H1 (cell line): ENCODE measurements at regions not wholly inside any gene's neighbourhood (a gene's known extent, or its start where the extent isn't known, plus 50 kb on each side); places are given as distances from the start of the nearest gene placed in this dataset.

Experiments
- CTCF ChIA-PET: fragments of 300-600 bp; sonication (Branson Sonifier 250); formaldehyde crosslinking; loops from one replicate; lab custom pipeline; 2021; ENCODE audit not compliant: partially characterized antibody; lab: Charles Lee
- POLR2A ChIA-PET: fragments of 300-600 bp; sonication (Branson Sonifier 250); formaldehyde crosslinking; loops from one replicate; lab custom pipeline; 2021; ENCODE audit warnings: inconsistent platforms; ENCODE audit not compliant: partially characterized antibody; lab: Charles Lee
- DNase-seq, 2 experiments: peaks; one replicate each; pipeline versions ENCODE4 v3.0.0 to v3.0.0-alpha.2; 2010 to 2022; ENCODE audit warnings: low spot score in 2 of 2, low read depth in 1 of 2, mixed read lengths in 1 of 2
- FAIRE-seq: peaks from 2 replicates; lab custom pipeline; 2011; peaks lifted over from hg19 to GRCh38; lab: Jason Lieb, UNC
- H2AFZ ChIP-seq: 2 replicates; pipeline ENCODE4 v1.8.1; 2012; ENCODE audit warnings: low read length, inconsistent platforms
- H2AK5ac ChIP-seq: 2 replicates; pipeline ENCODE4 v1.6.1; 2013; ENCODE audit warnings: low read depth, low read length
- H2BK120ac ChIP-seq: replicated peaks from 2 replicates; pipeline ENCODE3; 2013; ENCODE audit warnings: low read depth, low read length, inconsistent platforms
- H2BK12ac ChIP-seq: 2 replicates; pipeline ENCODE4 v1.6.1; 2013; ENCODE audit warnings: low read depth, low read length
- H2BK15ac ChIP-seq: 2 replicates; pipeline ENCODE4 v1.6.1; 2013; ENCODE audit warnings: low read length
- H2BK20ac ChIP-seq: 2 replicates; pipeline ENCODE4 v1.6.1; 2013; ENCODE audit warnings: low read length
- H2BK5ac ChIP-seq: 2 replicates; pipeline ENCODE4 v1.6.1; 2013; ENCODE audit warnings: low read depth, low read length
- H3K14ac ChIP-seq: 2 replicates; pipeline ENCODE4 v1.6.1; 2013; ENCODE audit warnings: inconsistent platforms; ENCODE audit not compliant: insufficient read length
- H3K18ac ChIP-seq: 2 replicates; pipeline ENCODE4 v1.6.1; 2013; ENCODE audit warnings: low read length; ENCODE audit errors: extremely low read depth
- H3K23ac ChIP-seq: 2 replicates; pipeline ENCODE4 v1.6.1; 2013; ENCODE audit warnings: inconsistent platforms; ENCODE audit not compliant: insufficient read length
- H3K23me2 ChIP-seq: 2 replicates; pipeline ENCODE4 v1.6.1; 2013; ENCODE audit warnings: low read depth, low read length
- H3K27ac ChIP-seq: 2 replicates; pipeline ENCODE4 v1.6.1; 2011; ENCODE audit warnings: low read depth, low read length, inconsistent platforms
- H3K27me3 ChIP-seq, 4 experiments: replicated peaks in 1 of 4; 1 replicate in 1 of 4; 2 replicates in 3 of 4; pipeline versions ENCODE4 v1.6.1 to v1.8.1; 2011 to 2013; ENCODE audit warnings: low read length in 3 of 4, mild to moderate bottlenecking in 3 of 4, inconsistent platforms in 2 of 4, mixed read lengths in 2 of 4, moderate library complexity in 1 of 4; ENCODE audit not compliant: control insufficient read depth in 3 of 4, insufficient read depth in 3 of 4; ENCODE audit errors: extremely low read depth in 1 of 4
- H3K36me3 ChIP-seq, 4 experiments: 2 replicates each; pipeline versions ENCODE4 v1.6.1 to v1.8.1; 2011 to 2013; ENCODE audit warnings: mild to moderate bottlenecking in 4 of 4, low read length in 3 of 4, moderate library complexity in 2 of 4, control low read depth in 1 of 4, inconsistent platforms in 1 of 4; ENCODE audit not compliant: insufficient read depth in 4 of 4, control insufficient read depth in 2 of 4
- H3K4ac ChIP-seq: replicated peaks from 2 replicates; pipeline ENCODE3; 2013; ENCODE audit warnings: low read length, low read depth, mixed read lengths, inconsistent platforms; ENCODE audit not compliant: insufficient read length
- H3K4me1 ChIP-seq, 4 experiments: replicated peaks in 1 of 4; 1 replicate in 1 of 4; 2 replicates in 3 of 4; pipeline versions ENCODE4 v1.6.1 to v1.8.1; 2011 to 2013; ENCODE audit warnings: low read length in 3 of 4, inconsistent platforms in 2 of 4, mixed read lengths in 1 of 4; ENCODE audit not compliant: insufficient read depth in 4 of 4, control insufficient read depth in 3 of 4
- H3K4me2 ChIP-seq, 2 experiments: 2 replicates each; pipeline versions ENCODE4 v1.6.1 to v1.8.1; 2011 to 2013; ENCODE audit warnings: low read depth in 2 of 2, low read length in 2 of 2, control low read depth in 1 of 2, inconsistent platforms in 1 of 2, mild to moderate bottlenecking in 1 of 2; ENCODE audit not compliant: insufficient read depth in 1 of 2
- H3K4me3 ChIP-seq, 4 experiments: fragments of 200-600, 300-600 bp in 1 of 4; sonication (generic), shearing (Covaris generic), sonication (Bioruptor Twin) in 1 of 4; 2 replicates each; pipeline versions ENCODE4 v1.5.1 to v1.8.1; 2011 to 2016; ENCODE audit warnings: low read length in 4 of 4, low read depth in 3 of 4, control low read depth in 2 of 4, inconsistent platforms in 2 of 4, mild to moderate bottlenecking in 2 of 4, mixed read lengths in 1 of 4, moderate library complexity in 1 of 4; ENCODE audit not compliant: insufficient read depth in 2 of 4; ENCODE audit errors: extremely low read depth in 1 of 4
- H3K56ac ChIP-seq: replicated peaks from 2 replicates; pipeline ENCODE3; 2013; ENCODE audit warnings: low read depth, mild to moderate bottlenecking, mixed read lengths, low read length, inconsistent platforms; ENCODE audit not compliant: insufficient read length
- H3K79me1 ChIP-seq: 2 replicates; pipeline ENCODE4 v1.6.1; 2013; ENCODE audit warnings: low read depth, low read length, control low read depth
- H3K79me2 ChIP-seq, 2 experiments: 2 replicates each; pipeline versions ENCODE4 v1.6.1 to v1.8.1; 2012 to 2013; ENCODE audit warnings: low read length in 2 of 2, mild to moderate bottlenecking in 2 of 2, inconsistent platforms in 1 of 2; ENCODE audit not compliant: insufficient read depth in 2 of 2, control insufficient read depth in 1 of 2
- H3K9ac ChIP-seq, 4 experiments: replicated peaks in 1 of 4; 1 replicate in 1 of 4; 2 replicates in 3 of 4; pipeline versions ENCODE4 v1.6.1 to v1.8.1; 2011 to 2013; ENCODE audit warnings: low read depth in 3 of 4, low read length in 3 of 4, control low read depth in 2 of 4, mild to moderate bottlenecking in 2 of 4, moderate library complexity in 2 of 4, inconsistent platforms in 1 of 4; ENCODE audit errors: extremely low read depth in 1 of 4
- H3K9me3 ChIP-seq, 2 experiments: 2 replicates each; pipeline versions ENCODE4 v1.6.1 to v1.8.1; 2012 to 2013; ENCODE audit warnings: mild to moderate bottlenecking in 2 of 2, moderate library complexity in 2 of 2, control low read depth in 1 of 2, inconsistent platforms in 1 of 2, low read depth in 1 of 2, low read length in 1 of 2, mixed read lengths in 1 of 2; ENCODE audit not compliant: insufficient read depth in 2 of 2
- H4K20me1 ChIP-seq, 2 experiments: replicated peaks in 1 of 2; 2 replicates each; pipeline versions ENCODE3 to v1.8.1; 2011 to 2013; ENCODE audit warnings: inconsistent platforms in 2 of 2, low read length in 2 of 2, mild to moderate bottlenecking in 1 of 2; ENCODE audit not compliant: insufficient read depth in 2 of 2, control insufficient read depth in 1 of 2
- H4K5ac ChIP-seq: 2 replicates; pipeline ENCODE4 v1.6.1; 2013; ENCODE audit warnings: low read length, low read depth, mixed read lengths, inconsistent platforms; ENCODE audit not compliant: insufficient read length
- H4K8ac ChIP-seq: 2 replicates; pipeline ENCODE4 v1.8.0; 2013; ENCODE audit warnings: mild to moderate bottlenecking, moderate library complexity, low read length, inconsistent platforms; ENCODE audit not compliant: insufficient read depth; ENCODE audit errors: extremely low read depth
- H4K91ac ChIP-seq: replicated peaks from 2 replicates; pipeline ENCODE3; 2013; ENCODE audit warnings: low read length, mixed read lengths, inconsistent platforms; ENCODE audit not compliant: insufficient read length
- ASH2L ChIP-seq: fragments of 200-600, 300-600 bp; sonication (generic); IDR thresholded peaks from one replicate; pipeline ENCODE4 v1.7.1; 2017; ENCODE audit warnings: low read length
- ATF2 ChIP-seq: IDR thresholded peaks from 2 replicates; pipeline ENCODE4 v1.6.1; 2012; ENCODE audit warnings: low read length, inconsistent platforms
- EP300 ChIP-seq, 2 experiments: IDR thresholded peaks; 1 replicate in 1 of 2; 2 replicates in 1 of 2; pipeline ENCODE4 v1.6.1; 2011 to 2012; ENCODE audit warnings: low read depth in 2 of 2, low read length in 2 of 2, mild to moderate bottlenecking in 2 of 2, borderline replicate concordance in 1 of 2, inconsistent platforms in 1 of 2, moderate library complexity in 1 of 2
- SRF ChIP-seq: IDR thresholded peaks from 2 replicates; pipeline ENCODE4 v1.6.1; 2011; ENCODE audit warnings: mild to moderate bottlenecking, low read depth, low read length, moderate library complexity
- TAF7 ChIP-seq: optimal IDR thresholded peaks from 2 replicates; pipeline ENCODE3; 2011; ENCODE audit warnings: low read depth, mild to moderate bottlenecking, inconsistent platforms, low read length, moderate library complexity, borderline replicate concordance
- WGBS, 2 experiments: shearing (Covaris generic) in 1 of 2; methylation state at CpG; one replicate each; pipeline versions ENCODE4 v1.1.6 to v1.1.7; 2013 to 2015; ENCODE audit warnings: low lambda C conversion rate in 2 of 2, mixed read lengths in 2 of 2, inconsistent platforms in 1 of 2, low coverage in 1 of 2, missing lambda C conversion rate in 1 of 2; ENCODE audit not compliant: insufficient replicate concordance in 2 of 2, insufficient coverage in 1 of 2, insufficient read length in 1 of 2; ENCODE audit errors: extremely low coverage in 1 of 2, missing lambda C conversion rate in 1 of 2; 5-methylcytosine and 5-hydroxymethylcytosine counted together

- Histone ChIP-seq H4K91ac (no peak overlapping the region), H2BK120ac (no peak overlapping the region), H3K4ac (no peak overlapping the region), H3K4me3 (no peak overlapping the region), H3K23me2 (no peaks in the 10 kb centered on the region), H2BK12ac (no peak overlapping the region), H3K79me1 (no peaks in the 10 kb centered on the region), H2AK5ac (no peak overlapping the region), H3K23ac (no peak overlapping the region), H3K18ac (no peak overlapping the region), H2AFZ (no peak overlapping the region), H3K4me1 (no peaks in the 10 kb centered on the region), H2BK20ac (no peak overlapping the region), H2BK5ac (no peak overlapping the region), H3K4me2 (no peak overlapping the region), H3K27me3 (no peaks in the 10 kb centered on the region; a peak in 1 of 7 replicates), H3K9me3 (no peaks in the 10 kb centered on the region), H2BK15ac (no peak overlapping the region), H3K36me3 (no peaks in the 10 kb centered on the region), H4K5ac (no peak overlapping the region)
- no peak for FAIRE-seq
- WGBS, 2 experiments, result 83% methylated on average over 4 of the region's 4 CpGs; no CpG with 5 or more reads in 1 of the 2 experiments
- CTCF ChIA-PET, result interaction anchor here (0.6 to 2.2 kb wide), 6 partner anchors 9 to 919 kb away, joined by 3 to 13 read pairs (median 3); no protein-coding TSS in a partner anchor
- TF ChIP-seq TAF7 (no peak), EP300 (IDR thresholded peaks at IDR 0.05; ENCODE audit: borderline replicate concordance in 1 of 2, low read depth in 2 of 2, low read length in 2 of 2) (no peak), ASH2L (no peak), ATF2 (no peak), SRF (no peak)
- TF ChIP-seq, all 59 proteins: peak for 0
- Histone ChIP-seq H4K8ac (no peak overlapping the region), H4K20me1 (no peaks in the 10 kb centered on the region), H3K14ac (no peak overlapping the region), H3K27ac (no peak overlapping the region), H3K9ac (no peak overlapping the region), H3K79me2 (no peaks in the 10 kb centered on the region), H3K56ac (no peak overlapping the region)
- POLR2A ChIA-PET, result no interaction called here
- DNase-seq, result no peak
These were observed 188.9 kb downstream of the TTC32 start for GRCh38 chr2:19712850-19713249.
